GDM1 (cell line): ENCODE measurements at regions not wholly inside any gene's neighbourhood (a gene's known extent, or its start where the extent isn't known, plus 50 kb on each side); places are given as distances from the start of the nearest gene placed in this dataset.

Experiments
- DNase-seq: peaks from one replicate; lab custom pipeline; 2025; lab: John Stamatoyannopoulos, UW

GRCh38 chr1:11413986-11414391 lies 65.0 kb upstream of the DISP3 start:
- no peak for DNase-seq

- DNase-seq = no peak
These were observed 63.9 kb upstream of the DISP3 start for GRCh38 chr1:11414926-11415538.

- no peak for DNase-seq
These were observed 61.8 kb upstream of the DISP3 start for GRCh38 chr1:11417162-11417561.

DNA sequence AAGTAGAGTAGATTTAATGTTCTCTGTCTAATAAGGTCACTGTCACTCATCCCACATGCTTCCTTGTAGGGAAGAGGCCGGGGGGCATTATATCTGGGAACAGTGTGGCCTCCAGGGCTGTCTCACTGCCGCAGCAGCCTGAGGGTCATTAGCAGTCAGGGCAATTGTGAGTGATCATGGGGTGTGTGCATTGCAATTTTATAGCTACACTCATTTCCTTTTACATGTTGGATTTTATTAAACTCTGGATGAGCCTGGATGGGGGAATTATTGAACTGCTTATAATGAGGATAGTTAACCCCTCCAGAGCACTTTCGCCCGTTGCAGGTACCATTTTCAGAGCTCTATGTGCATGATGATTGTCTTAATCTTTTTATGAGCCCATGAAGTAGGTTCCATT lies 60.9 kb upstream of the DISP3 start:
- DNase-seq = no peak

DNA sequence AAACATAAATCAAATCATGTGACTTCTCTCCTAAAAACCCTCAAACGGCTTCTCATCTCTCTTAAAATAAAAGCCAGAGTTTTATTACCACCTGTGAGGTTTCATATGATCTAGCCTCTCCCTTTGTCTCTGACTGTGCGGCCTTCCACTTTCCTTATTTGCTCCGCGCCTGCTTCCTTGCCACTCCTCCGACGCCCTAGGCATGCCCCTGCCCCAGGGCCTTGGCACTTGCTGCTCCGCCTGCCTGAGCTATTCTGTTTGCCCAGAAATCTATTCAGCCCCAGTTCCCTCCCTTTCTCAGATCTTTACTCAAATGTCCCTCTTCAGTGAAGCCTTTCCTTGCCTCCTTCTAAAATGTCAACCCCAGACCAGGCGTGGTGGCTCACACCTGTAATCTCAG lies 57.5 kb upstream of the DISP3 start:
- DNase-seq = no peak

DNA sequence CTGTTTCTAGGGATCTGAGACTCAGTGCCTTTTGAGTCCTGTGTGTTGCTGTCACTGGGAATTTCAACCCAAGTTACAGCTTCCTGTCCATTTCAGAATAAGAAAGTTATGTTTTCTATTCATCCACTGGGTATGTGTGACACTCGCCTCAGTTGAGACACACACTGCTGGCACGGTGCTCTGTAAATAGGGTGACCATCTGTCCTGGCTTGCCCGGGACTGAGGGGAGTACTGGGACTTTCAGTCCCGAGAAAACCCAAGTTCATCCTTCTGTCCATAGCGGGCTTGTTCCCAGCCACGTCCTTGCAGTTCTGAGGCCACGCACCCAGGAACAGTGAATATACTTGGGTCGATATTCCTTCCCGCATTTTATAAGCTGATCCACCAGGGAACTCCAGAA lies 56.3 kb upstream of the DISP3 start:
- no peak for DNase-seq

GRCh38 chr1:11426617-11427016 lies 52.3 kb upstream of the DISP3 start:
- no peak for DNase-seq

GRCh38 chr1:11428789-11429188 lies 50.2 kb upstream of the DISP3 start:
- no peak for DNase-seq
